Mucosa of descending colon (tissue), 3 donors: ENCODE measurements at regions not wholly inside any gene's neighbourhood (a gene's known extent, or its start where the extent isn't known, plus 50 kb on each side); places are given as distances from the start of the nearest gene placed in this dataset.

Experiments used
- ATAC-seq: fragments of 200-7000 bp; cut with Tn5 transposase; one replicate; pipeline ENCODE4 v1.9.1; 2020; ENCODE audit warnings: mild to moderate bottlenecking, moderate library complexity
- DNase-seq, 3 donors: peaks; one replicate each; pipeline ENCODE4 v3.0.0-alpha.2; 2020
- H3K36me3 ChIP-seq: fragments of 200-600 bp; one replicate; pipeline ENCODE4 v1.8.0; 2021; ENCODE audit warnings: low read depth, mild to moderate bottlenecking
- H3K4me1 ChIP-seq: fragments of 200-600 bp; one replicate; pipeline ENCODE4 v1.8.0; 2021; ENCODE audit warnings: low read depth, mild to moderate bottlenecking
- H3K4me3 ChIP-seq: fragments of 200-600 bp; one replicate; pipeline ENCODE4 v1.8.0; 2021; ENCODE audit warnings: mild to moderate bottlenecking
- H3K9me3 ChIP-seq: fragments of 200-600 bp; one replicate; pipeline ENCODE4 v1.8.0; 2021; ENCODE audit warnings: mild to moderate bottlenecking
- intact Hi-C, 2 donors: fragments of 100-400 bp; cut with DNase I in 1 of 2; cut with micrococcal nuclease in 1 of 2; formaldehyde crosslinking; loops; one replicate each; pipeline versions ENCODE4 v1.11.0 to v1.11.1; 2022; cut with DNase I, micrococcal nuclease
- TF ChIP-seq, protein P1 (sequence below): fragments of 200-600 bp; IDR thresholded peaks from one replicate; pipeline ENCODE4 v1.8.0; 2022; ENCODE audit warnings: antibody characterized with exemption, mild to moderate bottlenecking
- donor health status: DM: no; HTN: no; CAD: no; lungs with moderate emphysema.
- donor health status: DM: no; HTN: no; CAD: no.
- donor health status: DM: no; HTN: yes; CAD: no.

DNA sequence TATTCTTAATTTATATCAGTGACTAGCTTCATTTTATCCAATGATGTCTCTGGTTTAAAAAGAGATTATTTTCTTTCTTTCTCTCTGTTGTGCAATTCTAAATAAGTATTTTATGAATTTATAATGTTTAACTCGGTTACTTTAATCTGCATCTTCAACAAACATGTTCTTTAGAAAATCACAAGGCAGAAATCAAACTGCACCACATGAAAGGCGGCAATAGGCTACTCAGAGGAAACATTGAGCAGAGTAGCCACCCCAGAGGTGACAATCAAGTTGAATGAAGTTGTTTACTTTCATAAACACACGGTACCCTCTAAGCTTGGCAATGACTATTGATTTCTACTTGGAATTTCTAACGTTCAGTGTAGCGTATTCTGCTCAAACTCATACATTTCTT, 677.8 kb upstream of the ROBO1 start:
- H3K4me1 ChIP-seq, result no peaks in the 10 kb centered on the region
- H3K9me3 ChIP-seq, result no peaks in the 10 kb centered on the region
- DNase-seq (no peak), ATAC-seq (no peak)
- no peaks in the 10 kb centered on the region for H3K36me3 ChIP-seq
- intact Hi-C loops, result no loop called here
- no peak overlapping the region for H3K4me3 ChIP-seq
- TF ChIP-seq, protein P1, sequence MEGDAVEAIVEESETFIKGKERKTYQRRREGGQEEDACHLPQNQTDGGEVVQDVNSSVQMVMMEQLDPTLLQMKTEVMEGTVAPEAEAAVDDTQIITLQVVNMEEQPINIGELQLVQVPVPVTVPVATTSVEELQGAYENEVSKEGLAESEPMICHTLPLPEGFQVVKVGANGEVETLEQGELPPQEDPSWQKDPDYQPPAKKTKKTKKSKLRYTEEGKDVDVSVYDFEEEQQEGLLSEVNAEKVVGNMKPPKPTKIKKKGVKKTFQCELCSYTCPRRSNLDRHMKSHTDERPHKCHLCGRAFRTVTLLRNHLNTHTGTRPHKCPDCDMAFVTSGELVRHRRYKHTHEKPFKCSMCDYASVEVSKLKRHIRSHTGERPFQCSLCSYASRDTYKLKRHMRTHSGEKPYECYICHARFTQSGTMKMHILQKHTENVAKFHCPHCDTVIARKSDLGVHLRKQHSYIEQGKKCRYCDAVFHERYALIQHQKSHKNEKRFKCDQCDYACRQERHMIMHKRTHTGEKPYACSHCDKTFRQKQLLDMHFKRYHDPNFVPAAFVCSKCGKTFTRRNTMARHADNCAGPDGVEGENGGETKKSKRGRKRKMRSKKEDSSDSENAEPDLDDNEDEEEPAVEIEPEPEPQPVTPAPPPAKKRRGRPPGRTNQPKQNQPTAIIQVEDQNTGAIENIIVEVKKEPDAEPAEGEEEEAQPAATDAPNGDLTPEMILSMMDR, result no peak

DNA sequence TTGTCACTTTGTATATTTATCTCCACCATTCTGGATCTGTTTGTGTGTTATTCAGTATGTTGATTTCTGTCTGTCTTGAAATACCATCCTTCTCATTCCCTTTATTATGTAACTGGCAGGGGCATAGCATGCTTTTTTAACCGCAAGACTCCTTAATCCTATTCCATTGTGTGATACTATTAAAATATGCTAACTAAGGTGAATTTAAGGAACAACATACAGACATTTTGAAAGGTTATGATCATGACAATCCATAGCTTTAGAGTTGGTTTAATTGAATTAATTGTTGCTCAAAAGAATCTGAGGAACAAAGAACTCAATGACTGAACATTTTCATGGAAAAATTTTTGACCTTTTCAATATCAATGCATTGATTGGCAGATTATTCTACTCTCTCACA, 677.3 kb upstream of the ROBO1 start:
- Histone ChIP-seq H3K9me3 (no peaks in the 10 kb centered on the region), H3K4me1 (no peaks in the 10 kb centered on the region), H3K36me3 (no peaks in the 10 kb centered on the region), H3K4me3 (no peak overlapping the region)
- intact Hi-C loops, result no loop called here
- no peak for DNase-seq
- TF ChIP-seq, protein P1, result no peak
- no peak for ATAC-seq

DNA sequence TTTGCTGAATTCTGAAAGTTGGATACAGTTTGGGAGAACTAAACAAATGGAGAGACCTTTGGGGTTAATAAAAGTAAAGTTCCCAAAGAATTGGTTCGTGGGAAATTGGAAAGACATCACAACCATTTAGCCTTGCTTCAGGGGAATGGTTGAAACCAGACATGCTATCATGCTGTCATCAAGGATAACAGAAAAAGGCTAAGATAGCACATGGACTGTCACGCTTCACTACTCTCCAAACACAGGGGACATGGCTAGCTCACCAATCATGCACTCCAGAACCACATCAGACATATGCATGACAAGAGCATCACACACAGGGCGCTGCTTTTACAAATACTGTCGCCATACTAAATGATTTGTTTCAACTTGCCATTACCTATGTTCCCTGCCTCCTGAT, 671.7 kb upstream of the ROBO1 start:
- intact Hi-C loops, result no loop called here
- Histone ChIP-seq H3K9me3 (no peaks in the 10 kb centered on the region), H3K4me1 (no peaks in the 10 kb centered on the region), H3K36me3 (no peaks in the 10 kb centered on the region), H3K4me3 (no peak overlapping the region)
- DNase-seq (no peak), ATAC-seq (no peak)
- TF ChIP-seq, protein P1, result no peak

- H3K36me3 ChIP-seq, result no peaks in the 10 kb centered on the region
- DNase-seq (no peak), ATAC-seq (no peak)
- intact Hi-C loops, result no loop called here
- H3K4me3 ChIP-seq, result no peak overlapping the region
- H3K4me1 ChIP-seq, result no peaks in the 10 kb centered on the region
- no peaks in the 10 kb centered on the region for H3K9me3 ChIP-seq
- TF ChIP-seq, protein P1, result no peak
Measured at GRCh38 chr3:80434366-80434765, 666.6 kb upstream of the ROBO1 start.

GRCh38 chr3:80424951-80425350, 657.2 kb upstream of the ROBO1 start:
- ATAC-seq, result no peak
- no peaks in the 10 kb centered on the region for H3K36me3 ChIP-seq
- no peaks in the 10 kb centered on the region for H3K4me1 ChIP-seq
- intact Hi-C loops, result no loop called here
- TF ChIP-seq, protein P1, result no peak
- no peak for DNase-seq
- H3K4me3 ChIP-seq, result no peak overlapping the region
- H3K9me3 ChIP-seq, result no peaks in the 10 kb centered on the region

DNA sequence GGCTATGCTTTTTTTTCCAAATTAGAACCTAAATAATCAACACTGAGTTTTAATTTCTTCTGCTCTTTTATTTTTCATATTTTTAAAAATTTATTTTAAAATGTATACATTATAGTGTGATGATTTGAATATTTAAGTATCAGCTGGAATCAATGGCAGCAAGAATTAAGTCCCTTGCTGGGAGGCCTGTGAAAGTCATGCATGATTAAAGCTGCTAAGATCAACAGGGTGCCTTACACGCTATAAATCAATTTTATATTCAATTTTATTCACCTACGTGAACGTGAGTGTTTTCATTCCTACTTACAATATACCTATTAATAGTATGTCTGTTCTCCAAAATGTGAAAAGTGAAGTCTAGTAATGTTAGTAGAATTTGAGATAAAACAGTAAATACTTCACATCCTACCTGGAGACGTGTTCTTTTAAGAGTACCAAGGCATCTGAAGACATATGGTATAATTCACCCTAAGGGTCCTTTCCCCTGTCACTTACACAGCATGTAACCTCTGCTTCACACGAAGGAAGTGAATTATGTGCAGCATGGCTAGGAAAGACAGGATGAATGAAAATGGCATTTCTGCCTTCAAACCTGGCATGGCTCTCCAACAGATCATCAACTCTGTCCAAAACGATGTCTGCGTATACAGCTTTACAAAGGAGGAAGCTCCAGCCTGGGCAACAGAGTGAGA, 640.4 kb upstream of the ROBO1 start:
- no peak for ATAC-seq
- H3K4me3 ChIP-seq, result no peak overlapping the region
- no peaks in the 10 kb centered on the region for H3K9me3 ChIP-seq
- H3K36me3 ChIP-seq, result no peaks in the 10 kb centered on the region
- intact Hi-C loops, result no loop called here
- TF ChIP-seq, protein P1, result no peak
- no peak for DNase-seq
- no peaks in the 10 kb centered on the region for H3K4me1 ChIP-seq
